HG03565 (cell line): ENCODE measurements at regions not wholly inside any gene's neighbourhood (a gene's known extent, or its start where the extent isn't known, plus 50 kb on each side); places are given as distances from the start of the nearest gene placed in this dataset.
"Not testable (repeated sequence)": the region's sequence is repeated elsewhere in the genome, so short reads cannot be mapped to it uniquely, and the experiment has no call there.

Experiments used
- ATAC-seq: cut with Tn5 transposase; IDR thresholded peaks from one replicate; pipeline ENCODE4 v1.9.1; 2021; ENCODE audit warnings: mild to moderate bottlenecking, moderate library complexity; ENCODE audit not compliant: unreplicated experiment

DNA sequence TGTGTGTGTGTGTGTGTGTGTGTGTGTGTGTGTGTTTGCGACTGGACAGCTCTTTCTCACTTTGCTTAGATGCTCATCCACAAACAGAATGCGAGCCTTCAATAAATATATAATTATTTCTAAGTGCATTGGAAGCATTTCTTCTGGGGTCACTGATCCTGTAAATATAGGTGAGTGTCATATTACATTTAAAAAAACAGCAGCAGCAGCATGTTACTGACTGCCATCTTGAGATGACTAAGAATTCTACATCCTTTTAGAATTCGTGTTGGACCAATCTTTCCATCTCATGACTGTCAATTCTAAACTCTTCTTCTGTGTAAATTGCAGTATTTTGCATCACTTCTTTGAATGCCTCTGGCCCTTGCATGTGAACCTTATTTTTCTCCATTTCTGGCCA lies 238.0 kb upstream of the DDI1 start:
- ATAC-seq = no peak

DNA sequence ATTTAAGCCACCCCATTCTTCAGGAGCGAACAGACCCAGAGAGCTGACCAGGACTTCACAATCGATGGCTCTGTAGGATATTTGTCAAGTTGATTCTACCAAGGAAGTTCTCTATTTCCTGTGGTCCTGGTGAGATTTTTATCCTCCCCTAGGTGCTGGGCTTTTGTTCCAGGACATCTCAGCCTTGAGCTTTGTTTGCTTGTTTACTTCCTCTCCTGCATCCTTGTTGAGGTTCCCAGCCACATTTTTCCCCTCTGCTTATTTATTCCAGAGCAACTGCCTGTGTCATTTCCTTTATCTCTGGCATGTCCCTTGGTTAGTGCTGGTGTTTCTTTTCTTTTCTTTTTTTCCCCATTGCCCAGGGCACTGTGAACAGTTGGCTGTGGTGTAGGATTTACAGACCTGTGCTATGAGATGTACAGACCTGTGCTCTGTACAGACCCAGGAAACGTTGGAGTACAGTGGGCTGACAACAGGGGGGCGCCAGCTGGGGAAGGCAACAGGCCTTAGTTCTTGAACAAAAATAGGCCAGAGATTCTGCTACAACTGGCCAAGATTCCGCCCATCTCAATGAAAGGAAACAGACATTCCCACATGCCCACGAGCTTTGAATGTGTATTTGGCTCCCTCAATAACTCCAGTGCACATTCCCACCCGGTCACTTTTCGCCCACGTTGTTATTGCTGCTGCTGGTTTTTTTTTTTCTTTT lies 235.9 kb upstream of the DDI1 start:
- ATAC-seq = no peak

DNA sequence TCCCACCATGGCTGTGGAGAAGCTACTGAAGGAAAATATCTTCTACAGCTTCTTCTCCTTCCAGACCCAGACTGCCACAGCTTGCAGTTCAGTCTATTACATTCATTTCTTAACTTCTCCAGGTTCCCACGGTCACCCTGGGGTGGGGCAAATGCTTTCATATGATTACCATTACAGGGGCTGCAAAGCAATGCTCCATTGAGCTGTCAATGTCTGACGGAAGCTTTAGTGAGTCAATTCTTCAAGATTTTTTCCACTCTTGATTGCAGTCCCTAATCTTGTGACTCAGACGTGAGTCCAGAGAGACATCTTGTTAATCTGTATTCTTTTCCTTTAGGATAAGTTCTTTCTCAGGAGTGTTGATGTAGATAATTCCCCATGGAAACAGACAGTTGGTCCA lies 233.4 kb upstream of the DDI1 start:
- no peak for ATAC-seq

DNA sequence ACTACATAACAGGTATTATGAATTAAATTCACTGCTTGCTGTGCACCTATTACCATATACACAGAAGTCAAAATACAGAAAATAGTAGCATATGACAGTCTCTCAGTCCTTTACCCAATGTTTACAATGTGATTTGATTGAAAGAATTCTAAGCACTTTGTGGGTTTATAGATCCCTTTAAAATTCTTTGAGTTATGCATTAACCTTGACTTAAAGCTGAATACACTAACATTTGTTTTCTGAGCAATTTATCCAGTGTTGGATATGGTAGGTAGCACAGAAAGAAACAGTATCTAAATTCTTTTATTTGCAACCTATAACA lies 230.8 kb upstream of the DDI1 start:
- no peak for ATAC-seq

DNA sequence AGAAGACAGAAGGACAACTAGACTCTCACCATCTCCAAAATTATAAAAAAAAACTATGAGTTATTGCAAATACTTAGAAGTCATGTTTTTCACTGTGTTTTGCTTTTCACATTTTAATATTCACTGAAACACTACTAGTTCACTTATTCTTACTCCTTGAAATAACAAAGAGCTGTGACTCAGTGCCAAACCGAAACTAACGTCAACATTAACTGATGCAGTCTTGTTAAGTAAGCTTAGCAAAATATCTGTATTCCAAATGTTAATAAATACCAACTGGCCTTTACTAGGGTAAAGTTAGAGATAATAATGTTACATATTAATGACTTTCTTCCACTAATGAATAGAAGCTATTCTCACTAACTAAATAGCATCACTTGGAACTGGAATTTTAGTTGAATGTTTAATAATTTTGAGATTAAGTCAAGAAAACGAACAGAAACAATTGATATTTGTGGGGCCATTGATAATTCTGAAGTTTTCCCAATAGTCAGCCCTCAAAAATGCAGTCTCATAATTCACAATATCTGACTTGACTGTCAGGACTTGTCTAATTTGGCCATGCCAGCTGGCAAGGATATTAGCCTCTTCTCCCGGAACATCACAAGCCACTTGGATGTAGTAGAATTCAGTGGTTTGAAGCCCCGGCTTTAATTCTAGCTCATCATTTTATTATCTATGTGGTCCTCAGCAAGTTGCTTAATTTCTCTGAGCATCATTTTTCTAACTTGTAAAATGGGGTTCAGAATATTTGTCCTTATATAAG lies 230.1 kb upstream of the DDI1 start:
- no peak for ATAC-seq

DNA sequence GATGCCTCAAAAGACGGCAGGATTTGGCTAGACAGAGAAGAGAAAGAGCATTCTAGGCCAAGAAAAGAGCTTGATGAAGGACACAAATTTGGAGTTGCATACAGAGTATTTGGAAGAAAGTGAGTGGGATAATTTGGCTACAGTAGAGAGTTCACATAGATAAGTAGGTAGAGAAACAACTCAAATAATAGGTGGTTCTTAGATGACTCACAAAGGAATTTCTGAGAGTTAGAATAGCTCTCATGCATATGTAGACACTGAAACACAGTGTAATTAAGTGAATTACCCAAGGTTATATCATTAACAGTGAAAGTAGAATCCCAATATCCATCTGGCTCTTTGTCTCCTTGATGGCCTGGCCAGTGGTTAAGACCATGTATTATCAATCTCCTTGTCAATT lies 228.6 kb upstream of the DDI1 start:
- ATAC-seq = no peak

DNA sequence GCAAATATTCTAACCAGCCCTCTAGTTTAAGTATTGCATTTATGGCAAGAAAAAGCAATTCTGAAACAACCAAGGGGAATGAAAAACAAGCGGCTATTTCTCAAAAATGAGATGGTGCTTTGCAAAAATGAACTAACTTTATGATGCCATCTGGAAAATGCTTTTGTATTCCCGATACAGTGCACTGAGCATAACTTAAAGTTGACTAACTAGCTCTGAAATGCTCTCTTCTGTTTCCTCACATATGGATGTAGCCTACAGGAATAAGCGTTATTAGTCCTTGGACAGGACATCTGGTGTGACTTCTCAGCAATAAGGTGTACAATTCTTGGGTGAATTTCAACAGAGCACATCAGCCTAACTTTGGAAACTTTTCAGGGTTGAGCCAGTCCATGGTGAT lies 228.2 kb upstream of the DDI1 start:
- ATAC-seq = no peak

DNA sequence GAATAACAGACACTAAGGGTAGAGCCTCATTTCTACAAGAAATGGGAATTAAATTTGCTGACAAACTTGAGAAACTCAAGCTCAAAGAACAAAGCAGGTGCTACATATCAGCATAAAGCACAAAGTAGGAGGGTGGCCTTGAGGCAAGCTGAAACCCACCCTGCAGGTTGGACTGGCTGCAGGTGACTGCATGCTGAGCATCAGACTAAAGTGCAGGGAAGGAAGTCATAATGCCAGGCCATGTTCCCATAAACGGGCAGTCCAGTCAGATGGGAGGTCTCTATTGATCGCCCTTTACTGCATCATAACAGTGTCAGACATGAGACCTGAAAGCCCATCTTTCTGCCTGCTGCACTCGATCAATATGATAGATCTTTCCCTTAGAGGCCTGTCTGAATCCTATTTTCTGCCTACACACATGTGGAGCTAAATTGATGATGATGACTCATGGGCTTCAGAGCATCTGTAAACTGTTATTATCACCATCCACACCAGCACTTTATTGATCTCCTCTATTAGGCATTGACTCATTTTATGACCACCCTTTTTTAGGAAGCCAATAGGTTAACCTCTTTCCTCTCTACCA lies 224.5 kb upstream of the DDI1 start:
- no peak for ATAC-seq

DNA sequence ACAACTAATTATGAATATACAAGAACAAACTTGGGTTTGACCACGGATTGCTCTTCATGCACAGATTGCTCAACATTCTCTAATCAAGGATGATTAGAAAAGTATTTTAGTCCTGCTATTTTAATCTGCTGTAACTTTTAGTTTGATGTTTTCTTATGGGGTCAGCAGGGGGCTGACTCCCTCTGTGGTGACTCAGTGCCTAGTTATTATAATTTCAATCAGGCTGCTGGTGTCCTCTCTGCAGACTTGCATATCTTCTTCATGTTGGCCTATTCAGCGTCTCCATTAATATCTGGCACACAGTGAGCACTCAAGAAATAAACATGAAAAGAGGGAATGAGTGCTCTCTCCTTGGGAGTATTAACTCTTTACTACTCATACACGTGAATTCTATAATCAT lies 223.8 kb upstream of the DDI1 start:
- no peak for ATAC-seq

DNA sequence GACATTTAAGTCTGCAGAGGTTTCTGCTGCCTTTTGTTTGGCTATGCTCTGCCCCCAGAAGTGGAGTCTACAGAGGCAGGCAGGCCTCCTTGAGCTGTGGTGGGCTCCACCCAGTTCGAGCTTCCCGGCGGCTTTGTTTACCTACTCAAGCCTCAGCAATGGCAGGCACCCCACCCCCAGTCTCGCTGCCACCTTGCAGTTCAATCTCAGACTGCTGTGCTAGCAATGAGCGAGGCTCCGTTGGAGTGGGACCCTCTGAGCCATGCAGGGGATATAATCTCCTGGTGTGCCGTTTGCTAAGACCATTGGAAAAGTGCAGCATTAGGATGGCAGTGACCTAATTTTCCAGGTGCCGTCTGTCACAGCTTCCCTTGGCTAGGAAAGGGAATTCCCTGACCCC lies 216.1 kb upstream of the DDI1 start:
- ATAC-seq = not testable (repeated sequence)

DNA sequence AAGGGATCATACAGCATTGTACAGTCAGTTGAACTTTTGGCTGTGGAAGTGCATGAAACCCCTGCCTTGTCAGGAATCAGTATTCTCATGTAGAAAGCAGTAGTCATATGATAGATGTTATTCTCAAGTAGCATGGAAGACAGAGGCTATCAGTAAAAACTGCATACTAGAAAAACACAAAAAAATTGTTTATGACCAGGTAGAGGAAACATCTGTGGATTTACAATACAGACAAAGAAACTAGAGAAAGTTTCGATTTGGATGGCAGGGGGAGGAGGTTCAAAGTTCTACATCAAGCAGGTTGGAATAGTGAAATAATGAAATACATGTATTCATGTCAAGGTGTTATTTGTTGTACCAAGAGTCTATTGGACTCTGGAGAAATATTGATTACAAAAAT lies 212.3 kb upstream of the DDI1 start:
- no peak for ATAC-seq

DNA sequence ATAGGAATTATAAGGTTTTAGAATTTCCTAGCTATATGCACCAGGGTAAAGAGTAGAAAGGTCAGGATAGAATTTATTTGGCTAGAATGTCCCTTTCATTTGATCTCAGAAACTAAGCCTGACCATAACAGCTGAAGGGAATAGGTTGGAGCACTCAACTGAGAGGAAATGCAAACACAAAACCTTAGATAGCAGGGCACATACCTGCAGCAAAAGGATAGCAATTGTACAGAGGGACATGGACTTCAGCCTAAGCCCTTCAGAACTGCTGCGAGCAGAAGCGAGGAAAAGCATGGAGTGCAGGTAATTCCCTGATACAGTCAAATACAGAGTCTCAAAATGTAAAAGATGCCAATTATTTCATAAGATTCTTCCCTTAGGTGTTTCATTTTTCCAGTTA lies 211.0 kb upstream of the DDI1 start:
- no peak for ATAC-seq

DNA sequence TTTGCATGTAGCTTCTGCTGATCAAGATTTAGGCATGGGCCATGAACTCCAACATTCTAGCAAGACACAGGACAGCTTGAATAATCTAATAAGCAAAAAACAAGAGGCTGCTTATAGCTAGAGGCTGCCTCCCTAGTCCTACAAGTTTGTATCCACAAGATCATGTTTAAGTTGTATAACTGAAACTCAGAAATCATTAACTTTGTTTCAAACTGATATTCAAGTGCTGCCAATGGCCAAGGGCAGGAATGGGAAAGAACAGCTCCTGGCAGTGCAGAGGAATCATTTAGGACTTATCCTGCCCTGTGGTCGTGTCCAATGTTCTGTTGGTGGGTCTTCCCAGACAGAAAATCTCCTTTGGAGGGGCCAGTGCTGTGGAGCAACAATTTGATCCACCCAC lies 209.6 kb upstream of the DDI1 start:
- no peak for ATAC-seq

DNA sequence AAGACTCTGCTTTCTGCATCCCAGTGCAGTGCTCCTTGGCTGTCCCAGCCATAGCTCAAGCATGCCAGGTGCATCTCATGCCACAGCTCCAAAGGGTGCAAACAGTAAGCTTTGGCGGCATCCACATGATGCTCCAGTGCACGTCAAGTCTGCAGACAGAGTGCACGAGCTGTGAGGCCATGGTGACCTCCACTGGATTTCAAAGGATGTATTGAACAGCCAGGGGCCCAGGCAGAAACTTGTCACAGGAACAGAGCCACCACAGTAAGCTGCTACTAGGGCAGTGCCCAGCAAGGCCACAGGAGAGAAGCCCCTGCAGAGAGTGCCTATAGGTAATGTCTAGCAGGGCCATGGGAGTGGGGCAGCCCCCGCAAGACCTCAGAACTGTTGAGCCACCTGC lies 206.8 kb upstream of the DDI1 start:
- ATAC-seq = no peak

DNA sequence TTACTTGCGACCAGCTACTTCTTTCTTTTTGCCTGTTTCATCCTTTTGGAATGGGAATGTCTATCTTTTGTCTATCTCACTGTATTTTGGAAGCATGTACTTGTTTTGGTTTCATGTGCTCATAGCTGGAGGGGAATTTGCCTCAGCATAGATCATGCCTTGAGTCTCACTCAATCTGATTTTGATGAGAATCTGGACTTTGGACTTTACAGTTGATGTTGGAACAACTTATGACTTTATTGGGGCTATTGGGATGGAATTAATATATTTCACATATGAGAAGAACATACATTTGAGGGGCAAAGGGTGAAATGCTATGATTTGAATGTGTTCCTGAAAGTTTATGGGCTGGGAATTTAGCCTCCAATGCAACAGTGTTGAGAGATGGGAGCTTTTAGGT lies 206.2 kb upstream of the DDI1 start:
- ATAC-seq = no peak

DNA sequence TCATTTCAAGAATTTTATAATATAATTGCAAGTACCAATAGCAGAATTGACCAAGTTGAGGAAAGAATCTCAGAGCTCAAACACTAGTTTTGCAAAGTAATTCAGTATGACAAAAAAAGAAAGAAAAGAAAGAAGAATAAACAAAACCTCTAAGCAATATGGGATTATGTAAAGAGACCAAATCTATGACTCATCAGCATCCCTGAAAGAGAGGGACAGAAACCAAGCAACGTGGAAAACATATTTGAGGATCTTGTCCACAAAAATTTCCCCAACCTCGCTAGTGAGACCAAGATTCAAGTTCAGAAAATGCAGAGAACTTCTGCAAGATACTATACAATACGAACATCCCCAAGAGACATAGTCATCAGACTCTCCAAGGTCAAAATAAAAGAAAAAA lies 203.7 kb upstream of the DDI1 start:
- ATAC-seq = no peak

DNA sequence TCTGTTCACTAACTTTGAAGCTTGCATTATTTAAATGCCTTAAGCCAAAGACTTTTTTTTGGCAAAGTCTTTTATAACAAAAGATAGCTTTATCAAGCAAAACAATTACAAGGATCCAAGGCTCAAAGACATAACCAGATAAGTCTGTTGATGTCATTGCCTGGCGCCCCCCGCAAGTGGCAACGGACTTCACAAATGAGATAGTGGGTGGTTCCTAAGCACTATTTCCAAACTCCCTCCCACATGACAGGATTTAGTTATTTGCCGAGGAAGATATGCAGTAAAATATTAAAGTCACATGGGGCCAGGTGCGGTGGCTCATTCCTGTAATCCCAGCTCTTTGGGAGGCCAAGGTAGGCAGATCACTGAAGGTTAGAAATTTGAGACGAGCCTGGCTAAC lies 194.2 kb upstream of the DDI1 start:
- ATAC-seq = no peak

DNA sequence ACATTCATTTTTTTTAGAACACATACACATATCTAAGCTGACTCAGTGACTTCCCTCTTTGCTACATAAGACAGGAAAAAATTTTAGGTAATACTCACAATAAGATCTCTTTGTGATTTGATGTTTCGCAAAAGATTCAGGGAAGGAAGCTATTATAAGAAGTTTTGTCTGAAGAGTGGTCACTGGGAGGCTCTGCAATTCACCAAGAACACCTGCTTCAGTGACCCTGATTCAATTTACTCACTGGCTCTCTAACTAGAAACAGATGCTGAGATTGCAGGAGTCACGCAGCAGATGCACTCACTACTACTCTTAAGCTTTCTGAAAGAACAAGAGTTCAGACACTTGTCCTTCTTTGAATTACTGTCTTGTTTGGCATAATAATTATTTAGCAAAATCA lies 193.6 kb upstream of the DDI1 start:
- no peak for ATAC-seq

DNA sequence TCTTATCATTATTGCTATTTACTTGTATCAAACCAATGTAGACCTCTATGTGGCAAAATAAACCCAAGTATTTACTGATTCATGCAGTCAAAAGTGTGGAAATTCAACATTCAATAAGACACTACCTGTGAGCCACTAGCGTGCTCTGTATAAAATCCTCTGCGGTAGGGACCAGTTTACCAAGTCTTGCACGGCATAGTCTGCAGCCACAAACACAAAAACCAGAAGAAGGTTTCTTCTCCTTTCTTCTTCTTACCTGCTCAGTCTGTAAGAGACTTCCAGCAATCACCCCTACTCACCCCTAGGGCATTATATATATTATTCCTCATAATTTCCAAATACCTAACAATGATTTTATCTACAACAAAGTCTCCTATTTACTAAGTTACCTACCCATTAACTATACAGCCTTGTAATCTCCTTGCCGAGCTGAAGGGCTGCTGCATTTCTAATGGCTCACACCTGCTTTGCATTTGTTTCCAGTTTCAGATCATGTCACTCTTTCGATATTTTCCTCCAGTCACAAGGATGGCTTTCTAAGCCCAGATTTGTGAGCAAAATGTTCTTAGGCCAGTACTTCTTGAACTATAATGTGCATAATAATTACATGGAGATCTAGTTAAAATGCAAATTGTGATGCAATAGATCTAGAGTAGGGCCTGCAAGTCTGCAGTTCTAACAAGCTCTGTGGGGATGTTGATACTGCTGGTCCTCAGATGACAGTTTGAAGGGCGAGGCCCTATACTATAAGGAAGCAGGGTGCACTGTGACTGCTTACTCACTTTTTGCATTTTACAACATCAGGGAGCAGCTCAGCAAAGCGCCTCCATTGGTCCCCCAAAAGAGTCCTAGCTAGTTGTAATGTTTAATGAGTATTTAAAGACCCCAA lies 191.9 kb upstream of the DDI1 start:
- ATAC-seq = peak; percentile 97

DNA sequence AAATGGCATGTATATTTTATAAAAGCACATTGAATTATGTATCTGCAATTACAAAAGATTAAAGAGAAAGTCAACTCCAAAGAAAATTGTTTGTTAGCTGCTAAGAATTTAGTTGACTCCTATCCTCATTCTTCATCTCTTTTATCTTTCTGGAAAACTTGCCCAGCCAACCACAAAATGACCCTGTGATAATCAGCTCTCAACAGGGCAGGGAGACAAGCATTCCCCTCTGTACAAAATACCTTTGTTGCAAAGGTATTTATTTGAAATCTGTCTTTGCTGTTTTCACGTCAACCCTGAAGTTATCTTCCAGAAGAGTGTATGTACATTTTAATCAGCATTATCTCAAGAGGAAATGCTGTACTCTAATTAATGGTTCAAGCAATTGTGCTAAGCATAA lies 191.1 kb upstream of the DDI1 start:
- no peak for ATAC-seq

DNA sequence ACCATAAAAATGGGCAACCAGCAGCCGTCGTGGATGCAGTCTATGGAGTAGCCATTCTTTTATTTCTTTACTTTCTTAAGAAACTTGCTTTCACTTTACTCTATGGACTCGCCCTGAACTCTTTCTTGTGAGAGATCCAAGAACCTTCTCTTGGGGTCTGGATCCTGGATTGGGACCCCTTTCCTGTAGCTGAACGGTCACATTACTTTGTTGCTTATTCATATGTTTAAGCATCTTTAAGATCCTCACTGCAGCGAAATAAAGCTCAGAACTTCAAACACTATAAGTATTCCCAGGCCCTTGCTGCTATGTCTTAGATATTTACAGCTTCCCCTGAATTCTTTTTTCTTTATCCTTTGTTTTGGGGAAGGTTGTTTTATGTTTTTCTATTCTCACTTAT lies 187.8 kb upstream of the DDI1 start:
- no peak for ATAC-seq

DNA sequence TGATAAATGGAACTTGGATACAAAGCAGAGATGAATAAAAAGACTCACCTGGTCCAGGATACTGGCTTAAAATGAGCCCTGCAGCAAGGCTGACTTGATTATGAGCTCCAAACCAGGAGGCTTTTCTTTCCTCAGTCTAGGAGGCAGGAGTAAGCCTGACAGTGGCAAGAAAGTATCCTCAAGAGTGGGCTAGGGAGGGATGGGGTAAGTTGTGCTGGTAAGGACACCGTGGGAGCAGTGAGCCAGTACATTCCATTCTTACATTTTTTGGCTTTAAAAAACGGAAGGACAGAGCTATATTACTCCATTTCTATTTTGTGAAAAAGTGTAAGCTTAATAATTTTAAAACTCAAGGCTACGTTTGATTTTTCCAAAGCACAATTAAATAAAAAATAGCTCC lies 187.1 kb upstream of the DDI1 start:
- no peak for ATAC-seq
